HepG2 (cell line): ENCODE measurements at regions not wholly inside any gene's neighbourhood (a gene's known extent, or its start where the extent isn't known, plus 50 kb on each side); places are given as distances from the start of the nearest gene placed in this dataset.

Experiments
- ATAC-seq: fragments of 200-7000 bp; cut with Tn5 transposase; 3 replicates; pipeline ENCODE4 v1.9.1; 2020; ENCODE audit warnings: mild to moderate bottlenecking, moderate library complexity
- BruUV-seq: library from RNA; stranded (reverse); fragments of 400-500 nt; replicated peaks from 2 replicates; lab custom pipeline; 2021; lab: Mats Ljungman, UMichigan
- CTCF ChIA-PET: fragments of 300-600 bp; formaldehyde crosslinking; extraction: SDS; loops from one replicate; lab custom pipeline; 2021; ENCODE audit warnings: low total read pairs, inconsistent platforms, low intra/inter-chr PET ratio; lab: Yijun Ruan, JAX
- POLR2A ChIA-PET: fragments of 350-600 bp; sonication (Branson Sonifier 250); formaldehyde crosslinking; loops from one replicate; lab custom pipeline; 2020; ENCODE audit warnings: antibody characterized with exemption, inconsistent platforms; lab: Yijun Ruan, JAX
- DNase-seq: peaks from one replicate; pipeline ENCODE4 v3.0.0-alpha.2; 2015; ENCODE audit warnings: low spot score
- FAIRE-seq: peaks from 3 replicates; lab custom pipeline; 2011; peaks lifted over from hg19 to GRCh38; lab: Jason Lieb, UNC
- H2AFZ ChIP-seq: one replicate; pipeline ENCODE4 v1.6.1; 2011; ENCODE audit warnings: low read length, inconsistent platforms
- H3K27ac ChIP-seq: fragments of 300-600 bp; 3 replicates; pipeline ENCODE4 v1.8.0; 2011; ENCODE audit warnings: mixed run types, mild to moderate bottlenecking, mixed read lengths, low read length, inconsistent platforms; ENCODE audit not compliant: insufficient read depth; ENCODE audit errors: extremely low read length
- H3K27me3 ChIP-seq, 2 experiments: fragments of 200-600 bp in 1 of 2; 2 replicates in 1 of 2; 3 replicates in 1 of 2; pipeline versions ENCODE4 v1.6.0 to v1.8.0; 2011; ENCODE audit warnings: low read length in 2 of 2, mild to moderate bottlenecking in 2 of 2, moderate library complexity in 2 of 2, inconsistent platforms in 1 of 2; ENCODE audit not compliant: insufficient read depth in 2 of 2, control insufficient read depth in 1 of 2
- H3K36me3 ChIP-seq, 2 experiments: fragments of 200-600 bp in 1 of 2; replicated peaks in 1 of 2; 2 replicates in 1 of 2; 3 replicates in 1 of 2; pipeline versions ENCODE4 v1.5.1 to v1.8.0; 2011; ENCODE audit warnings: low read length in 2 of 2, inconsistent platforms in 1 of 2; ENCODE audit not compliant: insufficient read depth in 2 of 2, control insufficient read depth in 1 of 2
- H3K4me1 ChIP-seq: 2 replicates; pipeline ENCODE4 v1.5.1; 2012; ENCODE audit warnings: low read length, inconsistent platforms; ENCODE audit not compliant: insufficient read depth
- H3K4me2 ChIP-seq: 2 replicates; pipeline ENCODE4 v1.6.0; 2011; ENCODE audit warnings: low read depth, low read length, inconsistent platforms
- H3K4me3 ChIP-seq, 3 experiments: fragments of 200-600 bp in 1 of 3; sonication (generic), shearing (Covaris generic) in 1 of 3; replicated peaks in 1 of 3; 2 replicates each; pipeline ENCODE4 v1.5.1; 2011 to 2016; ENCODE audit warnings: low read length in 3 of 3, inconsistent platforms in 2 of 3, low read depth in 2 of 3, mild to moderate bottlenecking in 2 of 3, control low read depth in 1 of 3, mixed read lengths in 1 of 3; ENCODE audit not compliant: insufficient read depth in 1 of 3
- H3K79me2 ChIP-seq: one replicate; pipeline ENCODE4 v1.6.1; 2011; ENCODE audit warnings: low read length, inconsistent platforms; ENCODE audit not compliant: insufficient read depth
- H3K9ac ChIP-seq: 2 replicates; pipeline ENCODE4 v1.6.0; 2011; ENCODE audit warnings: mild to moderate bottlenecking, low read depth, low read length, inconsistent platforms; ENCODE audit not compliant: insufficient read depth
- H3K9me3 ChIP-seq: 2 replicates; pipeline ENCODE4 v1.5.1; 2012; ENCODE audit warnings: mild to moderate bottlenecking, low read length
- H4K20me1 ChIP-seq: 2 replicates; pipeline ENCODE4 v1.6.0; 2011; ENCODE audit warnings: inconsistent platforms, mild to moderate bottlenecking, low read length, moderate library complexity; ENCODE audit not compliant: insufficient read depth
- MAFF ChIP-seq: IDR thresholded peaks from 2 replicates; pipeline ENCODE4 v1.6.1; 2011; ENCODE audit warnings: low read depth, low read length, improper control_type of control experiment
- MAFK ChIP-seq, 2 experiments: IDR thresholded peaks in 1 of 2; conservative IDR thresholded peaks in 1 of 2; 2 replicates each; pipeline ENCODE4 v1.6.1; 2011; ENCODE audit warnings: improper control_type of control experiment in 2 of 2, low read length in 2 of 2
- THRA ChIP-seq: sonication (generic); formaldehyde crosslinking; IDR thresholded peaks from 2 replicates; pipeline ENCODE4 v1.4.0; 2020; ENCODE audit warnings: missing genetic modification reagents, borderline replicate concordance
- ZMYM3 ChIP-seq: sonication (generic); formaldehyde crosslinking; IDR thresholded peaks from 2 replicates; pipeline ENCODE4 v1.5.1; 2020; ENCODE audit warnings: mild to moderate bottlenecking, missing genetic modification reagents
- ZNF710 ChIP-seq: sonication (generic); formaldehyde crosslinking; IDR thresholded peaks from 2 replicates; pipeline ENCODE4 v1.5.0; 2020; ENCODE audit warnings: mild to moderate bottlenecking, missing genetic modification reagents, borderline replicate concordance
- in situ Hi-C: cut with HindIII; loops from 2 replicates; pipeline ENCODE4 v1.10.0; 2017; ENCODE audit warnings: low pct_unique_long_range_greater_than_20kb; ENCODE audit not compliant: extremely low pct_ligation_motif_present
- intact Hi-C: fragments of 100-400 bp; cut with micrococcal nuclease; formaldehyde crosslinking; loops from one replicate; pipeline ENCODE4 v1.10.0; 2022; ENCODE audit not compliant: unreplicated experiment

- TF ChIP-seq THRA (CRISPR knock-in tag): no peak
Measured at GRCh38 chr3:67198374-67198773, 200.3 kb downstream of the KBTBD8 start (continued).

GRCh38 chr3:67200618-67201017 lies 202.5 kb downstream of the KBTBD8 start:
- no peak overlapping the region for H2AFZ ChIP-seq
- intact Hi-C loops (no loop called here), in situ Hi-C loops (no loop called here)
- ATAC-seq (no peak), DNase-seq (no peak), FAIRE-seq (no peak)
- no TSS peak for BruUV-seq
- CTCF ChIA-PET: no interaction called here
- no peaks in the 10 kb centered on the region for H3K36me3 ChIP-seq
- H3K9ac ChIP-seq: no peak overlapping the region
- no peaks in the 10 kb centered on the region for H3K4me1 ChIP-seq
- TF ChIP-seq MAFK (conservative IDR thresholded peaks at IDR 0.05 in 1 of 2, IDR thresholded peaks at IDR 0.05 in 1 of 2; ENCODE audit: low read length in 2 of 2): peak; percentile 37 to 83; a peak in 3 of 4 replicates
- peak; percentile 66; the same call in 1 of the 2 replicates for TF ChIP-seq MAFF
- TF ChIP-seq ZNF710: no peak
- no peak for TF ChIP-seq ZMYM3 (CRISPR knock-in tag)
- POLR2A ChIA-PET: no interaction called here
- H3K4me2 ChIP-seq: no peak overlapping the region
- H3K9me3 ChIP-seq: no peaks in the 10 kb centered on the region
- H3K27ac ChIP-seq: no peak overlapping the region
- no peaks in the 10 kb centered on the region for H3K27me3 ChIP-seq
- H3K79me2 ChIP-seq: no peaks in the 10 kb centered on the region
- H4K20me1 ChIP-seq: no peaks in the 10 kb centered on the region
- no peak overlapping the region for H3K4me3 ChIP-seq
